HUES48 (cell line): ENCODE measurements at regions not wholly inside any gene's neighbourhood (a gene's known extent, or its start where the extent isn't known, plus 50 kb on each side); places are given as distances from the start of the nearest gene placed in this dataset.
"Not testable (repeated sequence)": the region's sequence is repeated elsewhere in the genome, so short reads cannot be mapped to it uniquely, and the experiment has no call there.

Source experiments
- H3K27ac ChIP-seq: one replicate; pipeline ENCODE4 v1.7.0; 2013; ENCODE audit warnings: low read depth, low read length, inconsistent platforms
- H3K27me3 ChIP-seq: 2 replicates; pipeline ENCODE4 v1.6.1; 2013; ENCODE audit warnings: mild to moderate bottlenecking, low read length; ENCODE audit not compliant: control insufficient read depth, insufficient read depth
- H3K36me3 ChIP-seq: 2 replicates; pipeline ENCODE4 v1.6.1; 2013; ENCODE audit warnings: low read length; ENCODE audit not compliant: control insufficient read depth, insufficient read depth
- H3K4me1 ChIP-seq: 2 replicates; pipeline ENCODE4 v1.6.1; 2013; ENCODE audit warnings: mild to moderate bottlenecking, low read length; ENCODE audit not compliant: control insufficient read depth, insufficient read depth
- H3K4me3 ChIP-seq: 2 replicates; pipeline ENCODE4 v1.5.1; 2013; ENCODE audit warnings: mild to moderate bottlenecking, low read depth, low read length
- H3K9ac ChIP-seq: 2 replicates; pipeline ENCODE4 v1.6.1; 2013; ENCODE audit warnings: mild to moderate bottlenecking, low read depth, low read length, moderate library complexity
- H3K9me3 ChIP-seq: 2 replicates; pipeline ENCODE4 v1.6.1; 2013; ENCODE audit warnings: low read length; ENCODE audit not compliant: control insufficient read depth, insufficient read depth

GRCh38 chr3:107920538-107920937, 170.3 kb downstream of the CD47 start:
- Histone ChIP-seq H3K36me3 (no peaks in the 10 kb centered on the region), H3K9ac (no peak overlapping the region), H3K27ac (no peak overlapping the region)

GRCh38 chr3:107919239-107919638, 171.6 kb downstream of the CD47 start:
- no peaks in the 10 kb centered on the region; the same call in 1 of the 2 replicates for H3K9me3 ChIP-seq
- no peak overlapping the region for H3K4me3 ChIP-seq
- no peaks in the 10 kb centered on the region for H3K36me3 ChIP-seq

More at GRCh38 chr3:107920538-107920937, 170.3 kb downstream of the CD47 start:
- H3K4me1 ChIP-seq, result 0 out of 2 replicates have a peak, but pooled peaks cover 3% of the 10 kb centered on the region
- no peak overlapping the region for H3K4me3 ChIP-seq
- no peaks in the 10 kb centered on the region for H3K27me3 ChIP-seq
- H3K9me3 ChIP-seq, result no peaks in the 10 kb centered on the region; the same call in 1 of the 2 replicates

GRCh38 chr3:107916171-107916570, 174.7 kb downstream of the CD47 start:
- Histone ChIP-seq H3K36me3 (no peaks in the 10 kb centered on the region), H3K9me3 (no peaks in the 10 kb centered on the region; the same call in 1 of the 2 replicates), H3K4me1 (0 out of 2 replicates have a peak, but pooled peaks cover 1% of the 10 kb centered on the region), H3K4me3 (no peak overlapping the region), H3K27ac (no peak overlapping the region), H3K9ac (no peak overlapping the region), H3K27me3 (no peaks in the 10 kb centered on the region)

More at GRCh38 chr3:107919239-107919638, 171.6 kb downstream of the CD47 start:
- no peak overlapping the region for H3K9ac ChIP-seq
- no peak overlapping the region for H3K27ac ChIP-seq
- H3K27me3 ChIP-seq, result no peaks in the 10 kb centered on the region
- H3K4me1 ChIP-seq, result 0 out of 2 replicates have a peak, but pooled peaks cover 3% of the 10 kb centered on the region

GRCh38 chr3:107915706-107916105, 175.1 kb downstream of the CD47 start:
- no peaks in the 10 kb centered on the region for H3K4me1 ChIP-seq
- H3K9ac ChIP-seq, result no peak overlapping the region
- H3K27me3 ChIP-seq, result no peaks in the 10 kb centered on the region
- no peaks in the 10 kb centered on the region; the same call in 1 of the 2 replicates for H3K9me3 ChIP-seq
- H3K4me3 ChIP-seq, result no peak overlapping the region
- no peaks in the 10 kb centered on the region for H3K36me3 ChIP-seq
- H3K27ac ChIP-seq, result no peak overlapping the region

- H3K4me1 ChIP-seq, result no peaks in the 10 kb centered on the region
- no peak overlapping the region for H3K9ac ChIP-seq
- H3K27me3 ChIP-seq, result no peaks in the 10 kb centered on the region
- H3K9me3 ChIP-seq, result no peaks in the 10 kb centered on the region; the same call in 1 of the 2 replicates
- H3K36me3 ChIP-seq, result no peaks in the 10 kb centered on the region
- H3K4me3 ChIP-seq, result no peak overlapping the region
- H3K27ac ChIP-seq, result no peak overlapping the region
Measured at GRCh38 chr3:107913701-107914100, 177.1 kb downstream of the CD47 start.

GRCh38 chr3:107911337-107912000, 179.4 kb downstream of the CD47 start:
- no peak overlapping the region for H3K4me3 ChIP-seq
- H3K27ac ChIP-seq, result no peak overlapping the region
- H3K9ac ChIP-seq, result no peak overlapping the region
- H3K4me1 ChIP-seq, result no peaks in the 10 kb centered on the region
- H3K36me3 ChIP-seq, result no peaks in the 10 kb centered on the region
- H3K9me3 ChIP-seq, result no peaks in the 10 kb centered on the region
- H3K27me3 ChIP-seq, result no peaks in the 10 kb centered on the region

- H3K9ac ChIP-seq, result no peak overlapping the region
- no peaks in the 10 kb centered on the region for H3K27me3 ChIP-seq
- H3K36me3 ChIP-seq, result no peaks in the 10 kb centered on the region
- H3K4me1 ChIP-seq, result no peaks in the 10 kb centered on the region
- no peak overlapping the region for H3K4me3 ChIP-seq
- H3K27ac ChIP-seq, result no peak overlapping the region
- H3K9me3 ChIP-seq, result no peaks in the 10 kb centered on the region
Measured at GRCh38 chr3:107910713-107911259, 180.0 kb downstream of the CD47 start.

- H3K27me3 ChIP-seq, H3K36me3 ChIP-seq, H3K4me1 ChIP-seq, H3K27ac ChIP-seq, H3K9ac ChIP-seq, H3K9me3 ChIP-seq, H3K4me3 ChIP-seq: not testable (repeated sequence)
Measured at GRCh38 chr3:107909583-107909982, 181.2 kb downstream of the CD47 start.

GRCh38 chr3:107907996-107908395, 182.8 kb downstream of the CD47 start:
- Histone ChIP-seq H3K27ac (no peak overlapping the region), H3K4me1 (no peaks in the 10 kb centered on the region), H3K36me3 (no peaks in the 10 kb centered on the region), H3K27me3 (no peaks in the 10 kb centered on the region), H3K4me3 (no peak overlapping the region), H3K9me3 (no peaks in the 10 kb centered on the region), H3K9ac (no peak overlapping the region)

GRCh38 chr3:107904536-107905066, 186.2 kb downstream of the CD47 start:
- Histone ChIP-seq H3K4me1 (no peaks in the 10 kb centered on the region), H3K27me3 (no peaks in the 10 kb centered on the region), H3K27ac (no peak overlapping the region), H3K36me3 (no peaks in the 10 kb centered on the region), H3K4me3 (no peak overlapping the region), H3K9me3 (no peaks in the 10 kb centered on the region), H3K9ac (no peak overlapping the region)

- H3K27me3 ChIP-seq, result no peaks in the 10 kb centered on the region
Measured at GRCh38 chr3:107899990-107900651, 190.7 kb downstream of the CD47 start.

More at GRCh38 chr3:107899990-107900651, 190.7 kb downstream of the CD47 start:
- H3K4me1 ChIP-seq, result no peaks in the 10 kb centered on the region
- H3K27ac ChIP-seq, result no peak overlapping the region
- H3K9ac ChIP-seq, result no peak overlapping the region
- H3K36me3 ChIP-seq, result no peaks in the 10 kb centered on the region
- no peak overlapping the region for H3K4me3 ChIP-seq
- H3K9me3 ChIP-seq, result no peaks in the 10 kb centered on the region
